Astrocyte of the hippocampus (primary cell): ENCODE measurements at regions not wholly inside any gene's neighbourhood (a gene's known extent, or its start where the extent isn't known, plus 50 kb on each side); places are given as distances from the start of the nearest gene placed in this dataset.
"Not testable (repeated sequence)": the region's sequence is repeated elsewhere in the genome, so short reads cannot be mapped to it uniquely, and the experiment has no call there.

Experiments used
- DNase-seq: peaks from one replicate; pipeline ENCODE4 v3.0.0; 2011; ENCODE audit warnings: low read depth, low spot score

DNA sequence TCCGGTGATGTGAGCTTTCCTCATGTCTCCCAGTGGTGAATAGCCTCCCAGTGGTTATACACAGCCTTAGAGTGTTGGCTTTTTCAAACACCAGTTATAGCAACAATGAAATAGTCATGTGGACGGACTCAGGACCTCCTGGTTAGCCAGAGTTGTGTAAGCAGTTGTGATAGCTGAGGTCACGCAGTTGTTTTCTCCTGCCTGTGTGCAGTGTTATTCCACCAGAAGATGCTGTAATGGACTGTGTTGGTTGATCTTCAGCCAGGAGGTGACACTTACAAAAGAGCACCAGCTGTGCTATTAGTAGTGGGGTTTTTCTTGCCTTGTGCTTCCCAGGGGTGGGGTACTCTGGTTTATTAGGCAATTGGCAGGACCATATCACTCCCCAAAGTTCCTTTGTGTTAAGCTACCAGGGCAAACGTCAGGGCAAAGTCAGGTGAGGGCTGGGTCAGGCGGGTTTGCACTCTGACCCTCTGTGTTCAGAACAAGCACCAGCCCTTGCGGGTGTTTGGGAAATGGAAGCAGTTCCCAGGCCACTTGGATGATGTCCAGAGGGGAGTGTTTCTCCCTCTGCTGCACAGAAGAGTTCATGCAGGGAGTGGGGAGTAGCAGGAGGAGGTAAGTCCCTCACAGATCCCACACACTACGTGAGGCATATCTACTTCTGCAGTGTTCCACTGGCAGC lies 252.6 kb downstream of the TMEM47 start:
- no peak for DNase-seq

DNA sequence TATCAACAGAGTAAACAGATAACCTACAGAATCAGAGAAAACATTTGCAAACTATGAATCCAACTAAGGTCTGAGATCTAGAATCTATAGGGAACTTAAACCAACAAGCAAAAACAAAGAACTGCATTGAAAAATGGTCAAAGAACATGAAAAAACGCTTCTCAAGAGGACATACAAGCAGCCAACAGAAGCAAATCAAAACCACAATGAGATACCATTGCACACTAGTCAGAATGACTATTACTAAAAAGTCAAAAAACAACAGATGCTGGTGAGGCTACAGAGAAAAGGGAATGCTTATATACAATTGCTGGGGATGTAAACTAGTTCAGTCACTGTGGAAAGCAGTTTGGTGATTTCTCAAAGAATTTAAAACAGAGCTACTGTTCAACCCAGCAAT lies 255.7 kb downstream of the TMEM47 start:
- no peak for DNase-seq

DNA sequence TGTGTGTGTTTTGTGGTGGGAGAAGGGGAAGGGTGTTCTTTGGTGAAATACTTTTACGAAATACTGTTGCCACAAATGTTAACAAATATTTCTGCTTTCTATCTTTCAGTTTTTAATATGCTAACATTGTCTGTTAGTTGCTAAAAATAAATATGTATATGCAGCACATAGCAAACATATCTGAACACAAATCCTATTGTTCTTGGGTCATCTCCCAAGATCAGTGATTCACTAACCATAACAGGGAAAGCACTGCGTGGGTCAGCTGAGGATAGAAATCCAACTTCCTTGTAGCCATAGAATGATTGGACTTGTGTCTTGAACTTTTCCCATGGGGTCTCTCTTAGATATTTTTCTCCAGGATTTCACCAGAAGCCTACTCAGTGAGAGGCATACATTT lies 250.3 kb upstream of the FAM47A start:
- DNase-seq: peak; percentile 10

- DNase-seq: no peak
Measured at GRCh38 chrX:34381241-34381640, 249.1 kb upstream of the FAM47A start.

DNA sequence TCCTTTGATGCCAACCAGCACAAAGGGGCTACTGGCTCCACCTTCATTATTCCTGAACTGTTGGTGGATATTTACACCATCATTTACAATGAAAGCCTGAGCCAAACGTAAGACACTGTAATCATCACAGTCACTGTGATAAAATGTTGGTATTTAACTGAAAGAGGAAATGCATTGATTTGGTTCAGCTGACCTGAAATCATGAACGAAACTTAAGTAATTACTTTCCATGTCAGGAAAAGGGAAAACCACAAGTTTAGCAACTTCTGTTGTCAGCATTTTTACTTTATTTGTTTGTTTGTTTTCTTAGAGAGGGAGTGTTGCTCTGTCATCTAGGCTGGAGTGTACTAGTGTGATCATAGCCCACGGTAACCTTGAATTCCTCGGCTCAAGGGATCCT lies 247.8 kb upstream of the FAM47A start:
- DNase-seq: no peak

- no peak for DNase-seq
Measured at GRCh38 chrX:34377645-34378044, 245.5 kb upstream of the FAM47A start.

DNA sequence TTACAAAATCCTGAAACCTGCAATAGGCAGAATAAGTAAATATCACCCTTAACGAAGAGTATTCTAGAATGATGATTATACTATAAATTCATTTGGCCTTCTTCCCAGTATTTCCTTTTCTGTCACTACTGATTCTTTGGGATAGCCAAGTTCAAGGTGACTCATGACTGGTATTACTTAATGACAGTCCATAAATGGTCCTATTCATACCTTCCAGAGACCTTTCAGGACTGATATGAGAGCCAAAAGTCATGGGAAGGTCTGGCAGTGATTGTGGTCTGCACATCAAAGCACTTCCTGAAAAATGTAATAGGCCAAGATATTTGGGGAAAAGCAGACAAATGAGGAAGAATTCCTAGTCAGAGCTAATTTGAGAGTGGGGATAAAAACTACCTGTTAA lies 239.6 kb upstream of the FAM47A start:
- DNase-seq: peak; percentile 2

- peak; percentile 29 for DNase-seq
Measured at GRCh38 chrX:34365471-34365870, 233.4 kb upstream of the FAM47A start.

DNA sequence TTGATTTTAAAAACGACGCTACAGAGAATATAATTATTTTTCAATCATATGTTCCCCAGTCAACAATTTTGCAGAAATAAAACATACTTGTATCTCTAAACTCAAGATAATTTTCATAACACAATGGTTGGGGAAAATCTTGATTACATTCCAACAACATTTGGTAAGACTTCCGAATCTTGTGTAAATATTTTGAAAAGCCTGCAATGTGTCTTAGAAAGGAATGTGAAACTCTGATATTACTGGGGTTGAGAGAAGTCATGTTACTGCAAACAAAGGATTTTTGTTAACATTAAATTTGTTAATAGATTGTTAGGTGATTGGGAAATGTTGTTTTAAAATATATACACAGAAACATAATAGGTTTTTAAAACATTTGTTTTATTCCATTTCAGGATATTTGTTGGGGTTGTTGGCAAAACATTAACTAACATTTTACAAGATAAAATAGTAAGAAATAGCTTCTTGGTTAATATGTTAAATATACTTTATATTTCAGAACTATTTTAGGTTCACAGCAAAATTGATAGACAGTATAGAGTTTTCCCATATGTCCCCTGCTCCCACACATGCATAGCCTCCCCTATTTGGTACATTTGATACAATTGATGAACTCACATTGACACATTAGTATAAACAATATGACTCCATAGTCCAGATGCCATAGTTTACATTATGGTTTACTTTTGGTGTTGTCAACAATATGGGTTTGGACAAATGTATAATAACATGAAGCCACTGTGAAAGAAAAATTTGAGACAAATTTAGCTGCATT lies 218.6 kb upstream of the FAM47A start:
- no peak for DNase-seq

- no peak for DNase-seq
Measured at GRCh38 chrX:34343001-34343400, 210.9 kb upstream of the FAM47A start.

DNA sequence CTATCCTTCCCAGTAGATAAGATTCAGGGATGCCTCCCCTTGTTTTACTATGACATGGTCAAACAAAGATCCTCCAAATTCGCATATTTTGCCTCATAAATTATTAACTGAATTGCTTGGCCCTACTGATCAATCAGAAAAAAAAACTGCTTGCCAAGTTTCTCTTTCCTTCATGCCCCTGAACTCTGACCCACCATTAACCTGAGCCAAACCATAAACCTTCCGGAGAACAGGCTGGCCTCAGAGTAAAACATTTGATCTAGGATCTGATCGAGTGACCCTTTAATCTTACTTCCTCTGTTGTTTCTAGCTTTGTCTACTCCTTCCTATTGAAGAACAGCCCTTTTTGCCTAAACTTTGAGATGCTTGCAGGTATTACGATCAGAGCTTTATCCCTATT lies 209.7 kb upstream of the FAM47A start:
- DNase-seq: no peak

DNA sequence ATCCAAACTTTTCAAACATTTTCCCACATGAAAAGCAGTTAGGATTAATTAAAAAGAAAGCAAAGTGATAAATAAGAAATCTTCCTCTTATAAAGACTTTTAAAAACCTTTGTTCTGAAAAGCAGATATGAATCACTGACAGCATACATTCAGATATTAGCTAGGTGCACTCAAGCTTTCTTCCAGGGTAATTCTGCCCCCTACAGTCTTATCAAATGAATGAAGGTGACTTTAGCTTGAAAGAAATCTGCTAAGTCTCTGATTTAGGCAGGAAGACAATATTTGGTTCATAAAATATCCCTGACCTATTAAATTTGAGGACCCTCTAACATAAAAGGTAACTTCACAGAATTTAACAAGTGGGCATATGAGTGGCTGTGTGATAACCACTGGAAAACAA lies 209.1 kb upstream of the FAM47A start:
- no peak for DNase-seq

GRCh38 chrX:34338046-34338445 lies 205.9 kb upstream of the FAM47A start:
- no peak for DNase-seq

DNA sequence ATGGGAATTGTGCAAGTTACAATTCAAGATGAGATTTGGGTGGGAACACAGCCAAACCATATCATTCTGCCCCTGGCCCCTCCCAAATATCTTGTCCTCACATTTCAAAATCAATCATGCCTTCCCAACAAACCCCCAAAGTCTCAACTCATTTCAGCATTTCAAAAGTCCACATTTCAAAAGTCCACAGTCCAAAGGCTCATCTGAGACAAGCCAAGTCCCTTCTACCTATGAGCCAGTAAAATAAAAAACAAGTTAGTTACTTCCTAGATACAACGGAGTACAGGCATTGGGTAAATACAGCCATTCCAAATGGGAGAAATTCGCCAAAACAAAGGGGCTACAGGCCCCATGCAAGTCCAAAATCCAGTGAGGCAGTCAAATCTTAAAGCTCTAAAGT lies 203.3 kb upstream of the FAM47A start:
- DNase-seq: not testable (repeated sequence)

GRCh38 chrX:34332334-34332733 lies 200.2 kb upstream of the FAM47A start:
- no peak for DNase-seq

DNA sequence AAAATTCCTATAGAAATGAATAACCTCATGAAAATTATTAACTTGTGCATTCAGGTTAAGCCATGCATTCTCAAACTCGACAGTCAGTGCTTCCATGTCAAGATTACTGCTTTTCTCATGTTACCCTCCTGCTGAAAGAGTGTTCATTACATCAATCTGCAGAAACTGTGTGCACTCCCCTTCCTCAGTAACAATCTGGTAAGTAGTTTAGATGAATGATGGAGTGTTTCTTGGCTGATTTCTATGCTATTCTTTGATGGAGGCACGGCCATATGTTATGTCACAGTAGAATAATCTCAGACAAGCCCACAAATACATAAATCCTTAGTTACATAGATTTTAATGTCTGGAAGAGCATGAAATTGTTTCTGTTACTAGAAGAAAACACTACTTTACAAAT lies 193.3 kb upstream of the FAM47A start:
- no peak for DNase-seq

DNA sequence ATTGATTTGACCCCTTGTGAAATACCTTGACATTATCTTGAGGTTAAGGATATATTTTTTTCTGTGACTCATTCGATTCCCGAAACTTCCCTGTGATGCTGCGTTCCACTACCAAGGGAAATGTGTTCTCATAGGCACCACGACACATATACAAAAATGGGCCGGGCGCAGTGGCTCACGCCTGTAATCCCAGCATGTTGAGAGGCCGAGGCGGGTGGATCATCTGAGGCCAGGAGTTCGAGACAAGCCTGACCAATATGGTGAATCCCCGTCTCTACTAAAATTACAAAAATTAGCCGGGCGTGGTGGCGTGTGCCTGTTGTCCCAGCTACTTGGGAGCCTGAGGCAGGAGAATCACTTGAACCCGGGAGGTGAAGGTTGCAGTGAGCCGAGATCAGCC lies 188.3 kb upstream of the FAM47A start:
- not testable (repeated sequence) for DNase-seq

DNA sequence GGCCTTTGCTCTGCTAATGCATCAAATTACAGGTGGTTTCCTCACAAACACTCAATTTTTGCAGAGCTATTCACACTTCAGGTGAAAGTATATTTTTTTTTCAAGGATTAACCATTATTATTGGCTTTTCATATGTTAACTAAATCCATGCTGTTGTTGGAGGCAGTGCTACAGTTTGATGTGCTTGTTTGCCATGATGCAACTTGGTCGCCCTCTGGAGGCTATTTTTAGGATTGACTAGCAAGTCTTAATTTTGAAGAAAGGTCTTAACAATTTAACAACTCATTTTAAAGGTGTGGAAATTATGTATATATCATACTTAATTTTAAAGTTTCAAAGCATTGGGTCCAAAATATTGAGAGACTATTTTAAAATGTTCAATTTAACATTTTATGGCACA lies 168.8 kb upstream of the FAM47A start:
- DNase-seq: peak; percentile 59

DNA sequence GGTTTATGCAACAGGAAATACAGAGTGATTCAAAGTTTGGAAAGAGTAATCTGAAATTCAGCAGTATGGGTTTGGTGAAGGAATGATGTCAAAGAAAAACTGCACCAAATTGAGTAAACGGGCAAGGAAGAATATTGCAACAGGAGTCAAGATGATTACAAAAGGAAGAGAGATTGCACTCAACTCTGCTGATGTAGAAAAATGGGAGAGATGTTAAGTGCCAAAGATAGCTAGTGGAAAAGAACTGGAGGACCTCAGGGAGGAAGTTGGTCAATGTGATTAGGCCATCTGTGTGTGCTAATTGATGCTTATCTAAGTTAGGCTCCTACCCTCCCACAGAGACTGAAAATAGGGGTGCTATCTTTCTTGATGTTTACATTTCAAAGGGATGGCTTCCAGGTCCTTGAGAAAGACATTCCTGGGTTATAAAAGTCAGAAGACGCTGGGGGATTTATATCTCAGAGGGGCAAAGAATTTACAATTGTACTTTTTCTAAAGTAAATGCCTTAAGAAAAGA lies 167.4 kb upstream of the FAM47A start:
- no peak for DNase-seq

DNA sequence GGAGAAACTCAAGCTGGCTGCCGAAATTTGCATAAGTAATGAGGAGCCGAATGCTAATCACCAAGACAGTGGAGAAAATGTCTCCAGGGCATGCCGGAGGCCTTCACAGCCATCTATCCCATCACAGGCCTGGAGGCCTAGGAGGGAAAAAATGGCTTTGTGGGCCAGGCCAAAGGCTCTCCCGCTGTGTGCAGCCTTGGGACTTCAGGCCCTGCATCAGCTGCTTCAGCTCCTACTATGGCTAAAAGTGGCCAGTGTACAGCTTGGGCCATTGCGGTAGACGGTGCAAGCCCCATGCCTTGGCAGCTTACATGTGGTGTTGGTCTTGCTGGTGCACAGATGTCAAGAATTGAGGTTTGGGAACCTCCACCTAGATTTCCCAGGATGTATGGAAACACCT lies 162.6 kb upstream of the FAM47A start:
- no peak for DNase-seq

DNA sequence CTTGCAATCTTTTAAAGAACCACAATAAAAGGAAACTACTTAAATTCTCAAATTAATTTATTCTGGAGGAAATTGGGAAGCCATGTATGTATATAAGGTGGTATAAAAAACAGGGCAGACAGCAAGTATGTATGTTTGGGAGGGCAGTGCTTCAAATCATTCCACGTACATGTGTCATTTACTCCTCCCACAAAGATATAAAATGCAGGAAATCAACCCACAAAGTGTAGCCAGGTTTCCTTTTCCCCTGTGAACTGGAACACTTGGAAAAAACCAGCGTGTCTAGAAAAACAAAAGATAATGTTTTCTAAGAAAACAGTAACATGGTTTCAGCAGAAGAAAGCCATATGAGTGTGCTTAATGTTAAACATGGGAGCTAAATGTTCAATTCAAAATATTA lies 156.7 kb upstream of the FAM47A start:
- peak; percentile 5 for DNase-seq

DNA sequence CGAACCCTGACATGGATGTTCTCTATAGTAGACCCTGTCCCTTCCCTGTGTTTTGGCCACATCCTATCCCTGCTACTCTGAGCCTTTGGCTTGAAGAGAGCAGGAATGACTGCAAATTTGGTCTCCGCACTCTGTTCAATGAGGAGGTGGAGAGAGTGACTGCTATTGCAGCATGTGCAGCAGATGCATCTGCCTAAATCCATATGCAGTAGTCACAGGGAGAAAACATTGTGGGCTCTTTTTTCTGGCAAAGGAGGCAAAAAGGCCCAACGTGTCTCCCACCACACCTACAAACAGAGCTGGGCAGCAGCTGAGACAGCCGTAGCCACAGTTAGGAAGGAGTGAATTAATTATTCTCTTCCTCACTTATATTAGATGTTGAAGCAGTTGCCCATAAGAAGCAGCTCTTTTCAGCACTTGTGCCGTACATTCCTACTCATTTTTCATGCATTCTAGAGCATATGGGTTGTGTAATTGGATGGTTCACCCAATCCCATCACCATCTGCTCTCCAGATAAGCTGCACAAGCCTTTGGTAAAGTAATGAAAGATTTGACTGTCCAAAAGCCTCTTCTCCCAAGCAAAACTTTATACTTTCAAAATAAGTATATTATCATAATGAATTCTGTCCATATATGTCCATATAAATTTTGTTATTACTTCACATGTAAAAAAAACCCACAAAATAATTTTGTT lies 147.9 kb upstream of the FAM47A start:
- DNase-seq: no peak

- DNase-seq: no peak
Measured at GRCh38 chrX:34275699-34276098, 143.6 kb upstream of the FAM47A start.
